ENCODE measurements at regions not wholly inside any gene's neighbourhood (a gene's known extent, or its start where the extent isn't known, plus 50 kb on each side); places are given as distances from the start of the nearest gene placed in this dataset.

GRCh38 chr2:155095613-155096012 lies 397.1 kb downstream of the KCNJ3 start:
- Histone ChIP-seq H3K27me3 (no peaks in the 10 kb centered on the region), H3K27ac (no peak overlapping the region), H3K4me1 (no peaks in the 10 kb centered on the region), H3K36me3 (no peaks in the 10 kb centered on the region), H3K9me3 (no peaks in the 10 kb centered on the region), H3K4me3 (no peak overlapping the region)
- TF ChIP-seq POLR2A (IDR thresholded peaks at IDR 0.05), result no peak
- TF ChIP-seq CTCF (IDR thresholded peaks at IDR 0.05), result no peak
- DNase-seq, result no peak

DNA sequence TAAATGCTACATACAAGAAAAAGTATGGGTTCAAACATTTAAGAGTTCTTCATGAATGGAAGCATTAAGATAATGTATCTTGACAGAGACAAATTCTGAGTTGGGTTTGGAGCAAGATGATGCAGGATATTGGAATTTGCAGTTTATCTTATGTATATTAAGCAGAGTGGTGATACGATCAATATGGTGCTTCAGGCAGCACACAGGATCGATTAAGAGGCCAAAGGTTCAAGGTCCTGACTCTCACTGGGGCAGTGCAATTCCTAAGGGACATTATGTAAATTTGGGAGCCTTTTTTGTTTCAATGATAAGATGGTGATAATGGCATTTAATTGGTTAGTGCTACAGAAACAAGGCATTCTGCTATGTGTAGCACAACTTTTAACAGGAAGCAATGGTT lies 381.9 kb downstream of the KCNJ3 start:
- H3K27me3 ChIP-seq, result no peaks in the 10 kb centered on the region
- no peak for DNase-seq

DNA sequence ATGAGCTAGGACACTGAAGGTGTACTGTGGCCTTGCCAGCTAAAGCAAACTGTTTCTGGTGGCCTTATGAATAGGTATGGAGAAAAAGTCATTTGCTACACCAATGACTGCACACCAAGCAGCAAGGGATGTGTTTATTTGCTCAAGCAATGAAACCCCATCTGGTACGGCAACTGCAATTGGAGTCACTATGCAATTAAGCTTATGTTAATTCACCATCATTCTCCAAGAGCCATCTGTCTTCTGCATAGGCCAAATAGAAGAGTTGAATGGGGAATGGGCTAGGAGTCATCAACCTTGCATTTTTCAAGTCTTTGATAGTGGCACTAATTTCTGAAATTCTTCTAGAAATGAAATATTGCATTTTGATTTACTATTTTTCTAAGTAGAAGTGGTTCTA lies 372.0 kb downstream of the KCNJ3 start:
- no peak overlapping the region for H3K4me3 ChIP-seq
- no peak for DNase-seq
- no peaks in the 10 kb centered on the region for H3K36me3 ChIP-seq
- no peak for TF ChIP-seq POLR2A (IDR thresholded peaks at IDR 0.05)
- TF ChIP-seq CTCF (IDR thresholded peaks at IDR 0.05), result no peak
- no peak overlapping the region for H3K27ac ChIP-seq
- no peaks in the 10 kb centered on the region for H3K27me3 ChIP-seq
- no peaks in the 10 kb centered on the region for H3K4me1 ChIP-seq
- no peaks in the 10 kb centered on the region for H3K9me3 ChIP-seq

More for the DNA sequence above, 381.9 kb downstream of the KCNJ3 start:
- Histone ChIP-seq H3K9me3 (no peaks in the 10 kb centered on the region), H3K36me3 (no peaks in the 10 kb centered on the region), H3K4me3 (no peak overlapping the region), H3K4me1 (no peaks in the 10 kb centered on the region), H3K27ac (no peak overlapping the region)
- TF ChIP-seq CTCF (IDR thresholded peaks at IDR 0.05) (no peak), POLR2A (IDR thresholded peaks at IDR 0.05) (no peak)

DNA sequence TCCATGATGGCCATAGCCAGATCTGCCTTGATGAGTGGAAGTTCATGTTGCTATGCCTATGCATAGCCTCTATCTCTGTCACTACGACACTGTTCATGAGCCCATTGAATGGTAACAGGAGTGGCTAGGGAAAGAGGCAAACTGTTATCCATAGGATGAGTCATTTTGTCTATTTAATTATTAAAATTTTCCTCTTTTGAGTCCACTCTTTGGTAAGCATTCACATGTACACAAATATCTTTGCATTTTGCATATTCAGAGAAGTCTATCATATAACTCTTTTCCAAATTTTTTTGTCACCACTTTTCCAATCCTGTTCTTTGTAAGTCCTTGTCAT lies 364.4 kb downstream of the KCNJ3 start:
- H3K36me3 ChIP-seq, result no peaks in the 10 kb centered on the region
- H3K27ac ChIP-seq, result no peak overlapping the region
- H3K4me3 ChIP-seq, result no peak overlapping the region
- no peaks in the 10 kb centered on the region for H3K9me3 ChIP-seq
- H3K27me3 ChIP-seq, result no peaks in the 10 kb centered on the region
- TF ChIP-seq POLR2A (IDR thresholded peaks at IDR 0.05), result no peak
- no peak for DNase-seq
- no peaks in the 10 kb centered on the region for H3K4me1 ChIP-seq

DNA sequence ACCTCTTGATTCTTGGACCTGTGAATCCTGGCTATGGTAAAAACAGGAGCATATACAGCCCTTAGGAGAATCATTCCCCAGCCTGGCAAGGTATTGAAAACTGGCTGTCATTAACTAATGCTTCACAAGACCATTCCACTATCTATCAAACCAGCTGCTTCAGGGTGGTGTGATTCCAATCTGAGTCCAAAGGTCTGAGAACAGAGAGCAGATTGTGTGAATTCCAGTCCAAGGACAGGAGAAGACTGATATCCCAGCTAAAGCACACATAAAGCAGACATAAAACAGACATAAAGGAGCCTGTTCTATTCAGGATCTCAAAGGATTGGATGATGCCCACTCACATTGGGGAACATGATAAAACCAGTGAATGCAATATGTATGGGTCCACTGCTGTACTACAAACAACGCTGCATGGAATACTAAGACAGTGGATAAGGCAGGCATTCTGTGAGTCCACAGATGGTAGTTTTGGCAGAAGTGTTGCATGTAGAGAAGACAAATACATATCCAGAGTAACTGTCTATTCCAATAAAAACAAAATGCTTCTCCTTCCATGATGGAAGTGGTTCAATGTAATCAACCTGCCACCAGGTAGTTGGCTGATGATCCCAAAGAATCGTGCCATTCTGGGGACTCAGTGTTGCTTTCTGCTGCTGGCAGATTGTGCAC lies 363.9 kb downstream of the KCNJ3 start:
- H3K36me3 ChIP-seq, result no peaks in the 10 kb centered on the region
- H3K4me3 ChIP-seq, result no peak overlapping the region
- no peaks in the 10 kb centered on the region for H3K9me3 ChIP-seq
- H3K27ac ChIP-seq, result no peak overlapping the region
- no peak for TF ChIP-seq POLR2A (IDR thresholded peaks at IDR 0.05)
- no peak for TF ChIP-seq CTCF (IDR thresholded peaks at IDR 0.05)
- no peak for DNase-seq
- no peaks in the 10 kb centered on the region for H3K27me3 ChIP-seq
- H3K4me1 ChIP-seq, result no peaks in the 10 kb centered on the region

- Histone ChIP-seq H3K4me1 (no peaks in the 10 kb centered on the region), H3K4me3 (no peak overlapping the region), H3K27me3 (no peaks in the 10 kb centered on the region), H3K36me3 (no peaks in the 10 kb centered on the region), H3K9me3 (no peaks in the 10 kb centered on the region), H3K27ac (no peak overlapping the region)
- no peak for TF ChIP-seq POLR2A (IDR thresholded peaks at IDR 0.05)
- TF ChIP-seq CTCF (IDR thresholded peaks at IDR 0.05), result no peak
- DNase-seq, result no peak
These were observed 362.4 kb downstream of the KCNJ3 start for GRCh38 chr2:155060896-155061295.

Measured in Peyer's patch (tissue), 4 donors.